ENCODE measurements at regions not wholly inside any gene's neighbourhood (a gene's known extent, or its start where the extent isn't known, plus 50 kb on each side); places are given as distances from the start of the nearest gene placed in this dataset.

DNA sequence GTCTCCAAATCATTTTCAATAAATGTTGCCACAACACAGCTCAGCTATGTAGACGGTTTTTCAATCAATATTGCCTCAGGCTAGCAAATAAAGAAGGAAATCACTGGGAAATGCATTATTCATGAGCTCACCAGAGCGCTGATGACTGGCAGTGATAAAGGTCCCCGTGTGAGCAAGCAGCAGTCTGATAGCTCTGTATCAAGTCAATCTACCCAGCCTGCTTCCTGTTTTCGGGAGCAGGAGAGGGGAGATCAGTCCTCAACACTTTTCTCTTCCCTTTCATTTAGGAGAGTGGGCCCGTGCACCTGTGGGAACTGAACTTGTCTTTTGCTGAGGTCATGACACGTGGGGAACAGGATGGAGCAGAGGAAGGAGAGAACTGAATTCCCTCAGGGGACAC, 253.9 kb upstream of the SIX2 start:
- peaks cover 6% of the 10 kb centered on the region for H3K4me1 Mint-ChIP-seq
- no peak overlapping the region for H3K27ac Mint-ChIP-seq
- H3K4me3 Mint-ChIP-seq, result no peak overlapping the region
- no peaks in the 10 kb centered on the region for H3K9me3 ChIP-seq (ENCODE audit: control insufficient read depth, low read length, poor library complexity, severe bottlenecking)
- DNase-seq (no peak), ATAC-seq (no peak)
- no peaks in the 10 kb centered on the region for H3K36me3 Mint-ChIP-seq (ENCODE audit: low read depth)
- peaks cover 79% of the 10 kb centered on the region for H3K27me3 Mint-ChIP-seq

DNA sequence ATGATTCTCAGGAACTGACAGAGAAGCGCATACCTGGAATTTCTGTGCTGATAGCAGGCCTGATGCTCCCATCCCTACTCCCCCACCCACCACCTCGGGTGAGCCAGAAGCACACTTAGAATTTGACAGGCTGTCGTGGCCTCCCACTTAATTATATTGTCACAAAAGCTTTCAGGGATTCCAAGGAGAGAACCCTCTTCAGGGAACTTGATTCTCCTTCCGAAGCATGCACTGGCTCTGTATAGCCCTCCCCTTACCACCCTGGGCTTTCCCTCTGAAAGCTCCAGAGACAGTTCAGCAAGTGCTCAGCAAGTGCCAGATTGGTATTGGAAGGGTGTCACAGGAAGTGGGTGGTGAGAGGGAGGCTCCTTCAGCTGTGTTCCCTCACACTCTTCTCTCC, 252.5 kb upstream of the SIX2 start:
- Mint-ChIP-seq H3K4me1 (peaks cover 6% of the 10 kb centered on the region), H3K27ac (no peak overlapping the region), H3K4me3 (no peak overlapping the region), H3K27me3 (peaks cover 71% of the 10 kb centered on the region), H3K36me3 (ENCODE audit: low read depth) (no peaks in the 10 kb centered on the region)
- no peak for DNase-seq
- ATAC-seq, result no peak
- H3K9me3 ChIP-seq (ENCODE audit: control insufficient read depth, low read length, poor library complexity, severe bottlenecking), result no peaks in the 10 kb centered on the region

DNA sequence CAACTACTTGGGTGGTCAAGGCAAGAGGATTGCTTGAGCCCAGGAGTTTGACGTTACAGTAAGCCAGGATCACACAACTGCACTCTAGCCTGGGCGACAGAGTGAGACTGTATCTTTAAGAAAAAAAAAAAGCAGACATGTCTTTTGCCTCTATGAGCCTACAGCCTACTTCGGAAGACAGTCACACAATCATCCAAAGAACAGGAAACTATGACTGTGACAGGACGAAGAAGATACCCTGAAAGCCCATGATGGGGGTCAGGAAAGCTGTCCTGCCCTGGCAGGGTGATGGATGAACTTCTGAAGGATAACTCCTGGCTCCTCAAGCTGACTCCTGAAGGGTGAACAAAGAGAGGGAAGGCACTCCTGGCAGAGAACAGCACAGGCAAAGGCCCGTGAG, 251.7 kb upstream of the SIX2 start:
- ATAC-seq, result no peak
- H3K27me3 Mint-ChIP-seq, result peaks cover 75% of the 10 kb centered on the region
- H3K27ac Mint-ChIP-seq, result no peak overlapping the region
- no peaks in the 10 kb centered on the region for H3K36me3 Mint-ChIP-seq (ENCODE audit: low read depth)
- H3K4me3 Mint-ChIP-seq, result no peak overlapping the region
- no peaks in the 10 kb centered on the region for H3K9me3 ChIP-seq (ENCODE audit: control insufficient read depth, low read length, poor library complexity, severe bottlenecking)
- H3K4me1 Mint-ChIP-seq, result peaks cover 6% of the 10 kb centered on the region
- no peak for DNase-seq

DNA sequence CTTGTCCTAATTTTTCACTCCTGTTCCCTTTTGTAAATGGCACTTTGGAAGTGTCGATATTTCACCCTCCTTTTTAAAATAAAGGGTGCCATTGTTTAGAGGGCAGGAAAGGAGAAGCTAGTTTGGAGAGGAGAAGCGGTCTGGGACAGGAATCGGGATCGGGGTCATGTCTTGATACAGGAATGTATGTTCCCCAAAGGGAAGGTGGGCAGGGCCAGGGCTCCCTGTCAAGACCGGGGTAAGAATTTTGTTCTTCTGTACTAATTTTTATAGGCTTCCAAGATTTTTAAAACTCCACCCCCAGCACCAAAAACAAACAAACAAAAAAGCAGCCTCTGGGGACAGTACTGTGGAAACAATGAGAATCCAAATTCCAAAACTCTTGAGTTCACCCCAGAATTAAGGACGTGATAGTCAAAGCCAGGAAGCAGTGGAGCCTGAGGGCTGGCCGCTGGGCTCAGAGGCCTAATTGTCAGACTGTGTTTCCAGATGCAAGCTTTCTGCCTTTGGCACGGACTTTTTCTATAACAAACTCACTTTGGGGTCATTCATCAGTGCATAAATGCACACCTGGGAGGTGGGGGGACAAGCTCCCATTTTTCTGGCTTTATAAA, 250.4 kb upstream of the SIX2 start:
- DNase-seq (no peak), ATAC-seq (no peak)
- Mint-ChIP-seq H3K27me3 (peaks cover 72% of the 10 kb centered on the region), H3K4me1 (peaks cover 6% of the 10 kb centered on the region), H3K4me3 (no peak overlapping the region), H3K27ac (no peak overlapping the region), H3K36me3 (ENCODE audit: low read depth) (no peaks in the 10 kb centered on the region)
- H3K9me3 ChIP-seq (ENCODE audit: control insufficient read depth, low read length, poor library complexity, severe bottlenecking), result no peaks in the 10 kb centered on the region

DNA sequence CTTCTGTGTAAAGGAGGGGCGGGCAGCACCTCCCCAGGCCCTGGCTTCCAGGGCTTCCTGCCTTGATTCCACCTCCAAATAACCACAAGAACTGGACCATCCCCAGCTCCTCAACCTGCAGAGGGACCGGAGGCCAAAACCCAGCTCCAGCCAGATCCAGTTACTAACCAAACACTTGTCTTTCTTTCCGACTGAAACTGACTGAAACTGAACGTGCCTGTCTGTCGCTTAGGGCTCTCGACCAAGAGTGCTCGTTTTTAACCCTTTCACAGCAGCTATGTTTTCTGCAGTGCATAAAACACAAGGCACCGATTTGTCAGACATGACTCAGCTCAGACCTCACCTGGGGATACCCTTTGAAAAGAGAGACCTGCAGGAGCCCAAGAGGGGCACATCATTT, 249.9 kb upstream of the SIX2 start:
- H3K9me3 ChIP-seq (ENCODE audit: control insufficient read depth, low read length, poor library complexity, severe bottlenecking), result no peaks in the 10 kb centered on the region
- Mint-ChIP-seq H3K4me3 (no peak overlapping the region), H3K27me3 (peaks cover 68% of the 10 kb centered on the region), H3K4me1 (peaks cover 6% of the 10 kb centered on the region), H3K36me3 (ENCODE audit: low read depth) (no peaks in the 10 kb centered on the region), H3K27ac (no peak overlapping the region)
- no peak for DNase-seq
- no peak for ATAC-seq

DNA sequence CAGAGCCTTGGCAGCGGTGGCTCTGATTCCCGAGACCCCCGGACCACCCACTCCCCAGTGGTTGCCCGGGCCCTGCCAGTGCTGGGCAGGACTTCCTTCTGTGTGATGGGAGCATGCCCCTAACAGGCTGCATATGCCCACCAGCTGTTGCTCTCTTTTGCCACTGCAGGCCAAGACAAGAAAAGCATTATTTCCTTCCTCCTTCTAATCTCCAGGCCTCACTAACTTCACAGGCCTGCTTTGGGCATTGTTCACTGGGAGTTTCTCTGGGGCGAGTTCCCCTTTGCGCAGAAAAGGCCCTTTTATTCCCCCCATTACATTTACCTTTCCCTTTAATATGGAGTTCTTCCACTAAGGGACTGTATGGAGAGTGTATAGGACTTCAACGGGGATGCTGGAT, 249.1 kb upstream of the SIX2 start:
- Mint-ChIP-seq H3K27me3 (peaks cover 66% of the 10 kb centered on the region), H3K27ac (no peak overlapping the region), H3K4me3 (no peak overlapping the region), H3K4me1 (peaks cover 5% of the 10 kb centered on the region), H3K36me3 (ENCODE audit: low read depth) (no peaks in the 10 kb centered on the region)
- DNase-seq (no peak), ATAC-seq (no peak)
- H3K9me3 ChIP-seq (ENCODE audit: control insufficient read depth, low read length, poor library complexity, severe bottlenecking), result no peaks in the 10 kb centered on the region

DNA sequence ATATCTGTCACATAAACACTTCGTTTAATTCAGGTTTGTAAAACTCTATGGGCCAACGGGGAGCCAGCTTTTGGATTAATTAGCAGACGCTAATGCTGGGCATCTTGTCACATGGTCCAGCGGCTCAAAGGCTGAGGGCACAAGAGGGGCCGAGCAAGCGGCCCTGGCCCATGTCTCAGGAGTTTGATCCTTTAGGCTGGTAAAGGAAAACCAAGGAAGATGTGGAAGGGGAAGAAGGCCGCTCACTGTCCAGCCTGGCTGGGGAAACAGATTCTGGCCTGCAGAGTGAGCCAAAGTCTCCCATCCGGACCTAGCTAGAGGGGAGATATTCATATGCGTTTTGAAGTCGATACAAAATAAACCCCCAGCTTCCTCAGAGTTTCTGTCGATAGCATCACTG, 248.6 kb upstream of the SIX2 start:
- Mint-ChIP-seq H3K4me3 (no peak overlapping the region), H3K4me1 (peaks cover 2% of the 10 kb centered on the region), H3K36me3 (ENCODE audit: low read depth) (no peaks in the 10 kb centered on the region)

DNA sequence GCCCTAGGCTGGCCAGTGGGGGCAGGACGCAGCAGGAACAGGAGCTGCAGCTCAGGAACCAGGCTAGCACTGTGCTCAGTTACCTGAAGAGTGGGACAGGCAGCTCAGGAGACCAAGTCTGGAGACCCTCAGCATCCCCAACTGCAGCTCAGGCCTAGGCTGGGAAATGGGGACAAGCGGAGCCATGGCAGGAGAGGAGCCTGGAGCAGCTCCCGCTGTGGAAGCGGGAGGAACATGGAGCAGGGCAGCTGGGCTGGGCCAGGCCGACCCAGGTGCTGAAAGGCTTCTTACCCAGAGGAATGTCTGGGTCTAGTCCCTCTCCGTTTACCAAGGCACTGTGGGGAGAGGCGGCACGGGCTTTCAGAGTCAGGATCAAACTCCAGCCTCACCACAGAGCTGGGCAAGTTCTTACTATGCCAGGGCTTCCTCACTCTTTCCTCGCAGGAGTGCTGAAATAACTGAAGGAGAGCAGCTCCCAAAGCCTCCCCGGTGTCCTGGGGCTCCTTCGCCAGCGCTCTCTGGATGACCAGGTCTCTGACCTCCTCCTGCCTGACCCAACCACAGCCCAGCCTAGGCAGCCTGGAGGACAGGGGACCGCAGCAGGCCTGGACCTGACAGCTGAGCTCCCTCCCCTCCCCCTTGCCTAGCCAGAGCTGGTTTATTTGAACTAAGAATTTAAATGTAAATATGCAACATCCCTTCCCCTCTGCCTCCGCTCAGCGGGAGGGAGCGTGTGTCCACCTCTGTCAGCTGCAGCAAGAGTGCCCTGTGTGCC, 247.8 kb upstream of the SIX2 start:
- Mint-ChIP-seq H3K4me3 (no peak overlapping the region), H3K4me1 (no peaks in the 10 kb centered on the region), H3K27ac (no peak overlapping the region), H3K27me3 (peaks cover 54% of the 10 kb centered on the region), H3K36me3 (ENCODE audit: low read depth) (no peaks in the 10 kb centered on the region)
- ATAC-seq (no peak), DNase-seq (no peak)
- H3K9me3 ChIP-seq (ENCODE audit: control insufficient read depth, low read length, poor library complexity, severe bottlenecking), result no peaks in the 10 kb centered on the region

More for the DNA sequence above, 248.6 kb upstream of the SIX2 start:
- Mint-ChIP-seq H3K27ac (no peak overlapping the region), H3K27me3 (peaks cover 61% of the 10 kb centered on the region)
- ATAC-seq (no peak), DNase-seq (no peak)
- H3K9me3 ChIP-seq (ENCODE audit: control insufficient read depth, low read length, poor library complexity, severe bottlenecking), result no peaks in the 10 kb centered on the region

DNA sequence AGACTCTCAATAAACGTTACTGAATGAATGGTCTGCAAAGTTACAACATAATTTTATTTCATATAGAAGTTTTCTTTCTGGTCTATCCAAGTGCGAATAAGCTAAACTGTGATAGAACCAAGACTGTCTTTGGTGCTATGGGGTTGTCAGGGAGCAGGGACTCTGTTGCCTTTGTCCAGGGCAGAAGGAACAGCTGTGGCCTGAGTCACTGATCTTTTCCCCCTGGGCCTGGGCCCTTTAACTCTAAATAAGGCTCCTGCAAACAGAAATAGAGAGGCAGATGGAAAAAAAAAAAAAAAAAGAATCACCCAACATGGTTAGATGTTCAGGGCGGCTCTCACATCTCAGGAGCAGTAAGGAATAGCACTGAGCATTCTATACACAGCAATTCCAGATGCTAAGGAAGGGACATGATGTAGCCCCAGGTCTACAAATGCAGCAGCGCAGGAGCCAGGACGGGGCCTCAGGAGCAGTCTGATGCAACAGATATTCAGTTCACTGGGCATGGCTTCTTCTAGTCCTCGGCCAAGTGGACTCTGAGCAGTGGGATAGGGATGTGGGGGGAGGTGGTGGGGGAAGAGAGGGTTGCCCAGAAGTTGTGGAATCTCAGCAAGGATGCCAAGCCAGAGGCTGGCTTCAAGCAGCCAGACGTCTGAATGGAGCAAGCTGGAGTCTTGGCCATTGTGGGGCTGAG, 247.1 kb upstream of the SIX2 start:
- Mint-ChIP-seq H3K4me3 (no peak overlapping the region), H3K4me1 (no peaks in the 10 kb centered on the region), H3K27ac (no peak overlapping the region), H3K27me3 (peaks cover 54% of the 10 kb centered on the region), H3K36me3 (ENCODE audit: low read depth) (no peaks in the 10 kb centered on the region)
- ATAC-seq, result no peak
- no peaks in the 10 kb centered on the region for H3K9me3 ChIP-seq (ENCODE audit: control insufficient read depth, low read length, poor library complexity, severe bottlenecking)
- DNase-seq, result no peak

DNA sequence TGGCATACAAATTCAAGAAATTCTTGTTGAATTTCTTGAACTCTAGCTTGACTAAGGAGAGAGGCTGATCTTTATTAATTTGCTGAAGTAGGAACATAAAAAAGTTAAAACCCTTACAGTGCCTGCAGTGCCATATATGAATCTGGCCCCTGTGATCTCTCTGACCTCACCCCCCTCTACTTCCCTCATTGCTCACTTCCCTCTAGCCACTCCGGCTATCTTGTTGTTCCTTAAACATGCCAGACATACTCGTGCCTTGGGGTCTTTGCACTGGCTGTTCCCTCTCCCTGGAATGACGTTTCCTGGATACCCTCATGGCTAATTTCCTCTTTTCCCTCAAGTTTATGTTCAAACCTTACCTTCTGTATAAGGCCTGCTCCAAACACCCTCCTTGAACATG, 246.3 kb upstream of the SIX2 start:
- DNase-seq (no peak), ATAC-seq (no peak)
- H3K4me1 Mint-ChIP-seq, result no peaks in the 10 kb centered on the region
- no peak overlapping the region for H3K27ac Mint-ChIP-seq
- H3K27me3 Mint-ChIP-seq, result peaks cover 47% of the 10 kb centered on the region
- no peak overlapping the region for H3K4me3 Mint-ChIP-seq
- H3K9me3 ChIP-seq (ENCODE audit: control insufficient read depth, low read length, poor library complexity, severe bottlenecking), result no peaks in the 10 kb centered on the region
- H3K36me3 Mint-ChIP-seq (ENCODE audit: low read depth), result no peaks in the 10 kb centered on the region

DNA sequence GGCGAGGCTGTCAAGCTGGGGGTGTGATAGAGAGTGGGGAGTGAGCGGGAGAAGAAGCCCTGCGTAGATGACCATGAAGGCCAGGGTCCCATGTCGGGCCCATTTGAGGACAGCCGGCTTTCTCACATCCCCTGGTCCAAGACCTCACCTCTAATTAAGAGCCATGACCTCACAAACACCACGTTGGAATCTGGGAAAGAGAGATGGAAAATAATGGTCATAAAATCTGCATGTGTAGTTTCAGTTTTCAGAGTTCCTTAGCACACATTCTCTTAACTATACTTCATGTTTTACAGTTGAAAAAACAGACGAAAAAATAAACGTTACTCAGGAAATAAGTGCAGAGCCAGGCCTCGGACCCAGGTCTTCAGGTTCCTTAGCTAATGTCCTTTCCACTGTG, 244.8 kb upstream of the SIX2 start:
- H3K36me3 Mint-ChIP-seq (ENCODE audit: low read depth), result no peaks in the 10 kb centered on the region
- no peaks in the 10 kb centered on the region for H3K9me3 ChIP-seq (ENCODE audit: control insufficient read depth, low read length, poor library complexity, severe bottlenecking)
- no peak for ATAC-seq
- peaks cover 31% of the 10 kb centered on the region for H3K27me3 Mint-ChIP-seq
- H3K4me1 Mint-ChIP-seq, result no peaks in the 10 kb centered on the region
- no peak overlapping the region for H3K27ac Mint-ChIP-seq
- no peak overlapping the region for H3K4me3 Mint-ChIP-seq
- DNase-seq, result no peak

DNA sequence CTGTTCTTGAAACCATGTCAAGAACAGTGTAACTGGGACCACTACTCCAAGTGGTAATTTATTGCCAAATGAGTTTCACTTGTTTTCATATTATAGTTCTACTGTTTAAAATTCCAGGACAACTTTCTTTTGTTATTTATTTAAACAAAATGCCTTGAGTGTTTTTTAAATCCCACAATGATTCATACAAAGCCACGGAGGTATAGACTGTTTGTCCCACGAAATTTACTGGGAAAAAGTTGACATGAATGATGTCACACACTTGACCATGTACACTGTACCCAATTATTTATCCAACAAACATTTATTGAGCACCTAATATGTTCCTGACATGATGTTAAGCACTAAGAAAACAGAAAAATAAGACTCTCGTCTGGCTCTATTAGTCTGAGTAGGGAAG, 243.9 kb upstream of the SIX2 start:
- no peak for DNase-seq
- ATAC-seq, result no peak
- no peaks in the 10 kb centered on the region for H3K36me3 Mint-ChIP-seq (ENCODE audit: low read depth)
- H3K27me3 Mint-ChIP-seq, result peaks cover 24% of the 10 kb centered on the region
- no peaks in the 10 kb centered on the region for H3K9me3 ChIP-seq (ENCODE audit: control insufficient read depth, low read length, poor library complexity, severe bottlenecking)
- H3K4me1 Mint-ChIP-seq, result no peaks in the 10 kb centered on the region
- no peak overlapping the region for H3K4me3 Mint-ChIP-seq
- H3K27ac Mint-ChIP-seq, result no peak overlapping the region

DNA sequence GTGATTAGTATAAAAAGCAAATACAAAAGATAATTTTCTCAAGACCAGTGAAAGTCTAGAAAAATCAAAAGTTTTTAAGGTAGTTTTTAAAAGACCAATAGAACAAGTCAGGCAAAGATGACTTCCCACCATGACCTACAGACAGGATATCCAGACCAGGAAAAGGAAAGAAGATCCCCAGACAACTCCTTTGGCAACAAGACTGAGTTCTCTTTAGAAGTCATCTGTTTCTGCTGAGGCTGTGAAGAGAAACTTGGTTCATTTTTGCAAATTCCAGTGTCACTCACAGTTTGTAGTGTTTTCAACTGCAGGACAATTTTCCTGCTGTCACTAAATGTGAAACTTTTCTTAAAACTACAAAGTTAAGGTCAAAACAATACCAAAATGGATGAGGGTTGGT, 240.9 kb upstream of the SIX2 start:
- H3K4me3 Mint-ChIP-seq, result no peak overlapping the region

DNA sequence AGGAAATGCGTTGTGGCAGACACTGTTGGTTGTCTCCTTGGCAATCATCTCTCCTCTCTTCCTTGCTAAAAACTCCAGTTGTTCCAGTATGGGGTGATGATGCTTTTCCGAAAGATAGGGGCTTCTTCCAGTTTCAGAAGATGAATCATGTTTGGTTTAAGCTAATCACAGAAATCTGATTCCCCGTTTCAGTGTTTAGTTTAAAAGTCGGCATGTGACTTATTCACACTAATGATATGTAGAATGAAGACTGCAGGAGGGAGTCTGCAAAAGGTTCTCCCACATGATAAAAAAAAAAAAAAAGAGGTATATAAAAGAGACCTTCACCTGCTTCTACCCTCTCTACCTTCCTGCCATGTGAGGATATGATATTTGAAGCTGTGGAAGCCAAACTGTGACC, 239.0 kb upstream of the SIX2 start:
- ATAC-seq, result no peak
- no peaks in the 10 kb centered on the region for H3K4me1 Mint-ChIP-seq
- H3K27me3 Mint-ChIP-seq, result peaks cover 3% of the 10 kb centered on the region

More for the DNA sequence above, 240.9 kb upstream of the SIX2 start:
- DNase-seq (no peak), ATAC-seq (no peak)
- H3K27me3 Mint-ChIP-seq, result peaks cover 9% of the 10 kb centered on the region
- no peaks in the 10 kb centered on the region for H3K36me3 Mint-ChIP-seq (ENCODE audit: low read depth)
- H3K27ac Mint-ChIP-seq, result no peak overlapping the region
- no peaks in the 10 kb centered on the region for H3K4me1 Mint-ChIP-seq
- no peaks in the 10 kb centered on the region for H3K9me3 ChIP-seq (ENCODE audit: control insufficient read depth, low read length, poor library complexity, severe bottlenecking)

More for the DNA sequence above, 239.0 kb upstream of the SIX2 start:
- H3K9me3 ChIP-seq (ENCODE audit: control insufficient read depth, low read length, poor library complexity, severe bottlenecking), result no peaks in the 10 kb centered on the region
- H3K4me3 Mint-ChIP-seq, result no peak overlapping the region
- no peaks in the 10 kb centered on the region for H3K36me3 Mint-ChIP-seq (ENCODE audit: low read depth)
- H3K27ac Mint-ChIP-seq, result no peak overlapping the region
- no peak for DNase-seq
